CD4-positive, CD25-positive, alpha-beta regulatory T cell (primary cell): ENCODE measurements at regions not wholly inside any gene's neighbourhood (a gene's known extent, or its start where the extent isn't known, plus 50 kb on each side); places are given as distances from the start of the nearest gene placed in this dataset.
"Not testable (repeated sequence)": the region's sequence is repeated elsewhere in the genome, so short reads cannot be mapped to it uniquely, and the experiment has no call there.

Source experiments
- ATAC-seq, 2 donors: fragments of 150-1000 bp; cut with Tn5 transposase; one replicate each; pipeline ENCODE4 v1.10.0; 2021; ENCODE audit warnings: low read depth in 2 of 2, moderate number of reproducible peaks in 2 of 2, moderate library complexity in 1 of 2
- DNase-seq, 3 donors: peaks; one replicate each; pipeline versions ENCODE4 v3.0.0 to v3.0.0-alpha.2; 2012 to 2022; ENCODE audit warnings: mixed read lengths in 1 of 3
- H3K27ac ChIP-seq: one replicate; pipeline ENCODE4 v1.7.0; 2013; ENCODE audit warnings: mild to moderate bottlenecking, low read length; ENCODE audit not compliant: insufficient read depth, poor library complexity, severe bottlenecking
- H3K27me3 ChIP-seq: one replicate; pipeline ENCODE4 v1.7.0; 2013; ENCODE audit warnings: low read length; ENCODE audit not compliant: control insufficient read depth, insufficient read depth
- H3K36me3 ChIP-seq: one replicate; pipeline ENCODE4 v1.7.0; 2013; ENCODE audit warnings: mild to moderate bottlenecking, low read length, moderate library complexity; ENCODE audit not compliant: control insufficient read depth, insufficient read depth
- H3K4me1 ChIP-seq: 2 replicates; pipeline ENCODE4 v1.7.0; 2013; ENCODE audit warnings: mild to moderate bottlenecking, low read length; ENCODE audit not compliant: insufficient read depth, control insufficient read depth, poor library complexity, severe bottlenecking
- H3K4me3 ChIP-seq: one replicate; pipeline ENCODE4 v1.7.0; 2013; ENCODE audit warnings: low read depth, mild to moderate bottlenecking, low read length, moderate library complexity
- H3K9me3 ChIP-seq, 2 experiments: 1 replicate in 1 of 2; 2 replicates in 1 of 2; pipeline ENCODE4 v1.7.0; 2013; ENCODE audit warnings: low read length in 2 of 2, mild to moderate bottlenecking in 1 of 2, moderate library complexity in 1 of 2; ENCODE audit not compliant: control insufficient read depth in 2 of 2
- H3K27ac Mint-ChIP-seq, 3 donors: one replicate each; pipeline ENCODE4 v1.8.0; 2020 to 2022; ENCODE audit warnings: mild to moderate bottlenecking in 3 of 3, mixed read lengths in 3 of 3, moderate library complexity in 2 of 3
- H3K27me3 Mint-ChIP-seq: one replicate; pipeline ENCODE4 v1.8.0; 2022; ENCODE audit warnings: mild to moderate bottlenecking, mixed read lengths
- H3K36me3 Mint-ChIP-seq: one replicate; pipeline ENCODE4 v1.8.0; 2020; ENCODE audit warnings: mixed read lengths
- H3K4me1 Mint-ChIP-seq, 4 donors: one replicate each; pipeline ENCODE4 v1.8.0; 2020 to 2022; ENCODE audit warnings: mixed read lengths in 4 of 4, mild to moderate bottlenecking in 1 of 4
- H3K4me3 Mint-ChIP-seq, 4 donors: one replicate each; pipeline ENCODE4 v1.8.0; 2020 to 2022; ENCODE audit warnings: mild to moderate bottlenecking in 4 of 4, mixed read lengths in 4 of 4, moderate library complexity in 3 of 4
- H3K9me3 Mint-ChIP-seq, 7 donors: one replicate each; pipeline ENCODE4 v1.8.0; 2020 to 2022; ENCODE audit warnings: mixed read lengths in 7 of 7, mild to moderate bottlenecking in 3 of 7, moderate library complexity in 2 of 7

GRCh38 chr11:101835506-101836063, 79.2 kb upstream of the CEP126 start:
- Mint-ChIP-seq H3K27me3 (no peaks in the 10 kb centered on the region), H3K36me3 (no peaks in the 10 kb centered on the region), H3K4me3 (no peak overlapping the region), H3K4me1 (no peaks in the 10 kb centered on the region), H3K9me3 (peaks cover 0 to 4% (median 0%) of the 10 kb centered on the region in 7 donors), H3K27ac (no peak overlapping the region)
- Histone ChIP-seq H3K4me3 (no peak overlapping the region), H3K27me3 (no peaks in the 10 kb centered on the region), H3K27ac (no peak overlapping the region), H3K4me1 (no peaks in the 10 kb centered on the region), H3K9me3 (no peaks in the 10 kb centered on the region), H3K36me3 (no peaks in the 10 kb centered on the region)
- DNase-seq (no peak), ATAC-seq (no peak)

GRCh38 chr11:101830475-101830874, 84.3 kb upstream of the CEP126 start:
- H3K4me3 ChIP-seq, H3K36me3 Mint-ChIP-seq, H3K27me3 ChIP-seq, H3K9me3 ChIP-seq, H3K9me3 Mint-ChIP-seq, H3K36me3 ChIP-seq, ATAC-seq, DNase-seq, H3K27me3 Mint-ChIP-seq, H3K4me1 Mint-ChIP-seq, H3K27ac ChIP-seq, H3K27ac Mint-ChIP-seq, H3K4me1 ChIP-seq, H3K4me3 Mint-ChIP-seq: not testable (repeated sequence)

GRCh38 chr11:101825531-101825930, 89.3 kb upstream of the CEP126 start:
- Mint-ChIP-seq H3K27ac (no peak overlapping the region), H3K9me3 (peaks cover 0 to 1% (median 0%) of the 10 kb centered on the region in 7 donors), H3K4me3 (no peak overlapping the region), H3K27me3 (peaks cover 4% of the 10 kb centered on the region), H3K36me3 (no peaks in the 10 kb centered on the region), H3K4me1 (no peaks in the 10 kb centered on the region)
- H3K36me3 ChIP-seq: no peaks in the 10 kb centered on the region
- no peak overlapping the region for H3K4me3 ChIP-seq
- no peaks in the 10 kb centered on the region for H3K27me3 ChIP-seq
- no peak for ATAC-seq
- H3K4me1 ChIP-seq: no peaks in the 10 kb centered on the region
- H3K27ac ChIP-seq: no peak overlapping the region
- no peaks in the 10 kb centered on the region for H3K9me3 ChIP-seq
- no peak for DNase-seq

GRCh38 chr11:101817581-101817980, 97.2 kb upstream of the CEP126 start:
- Histone ChIP-seq H3K4me1 (no peaks in the 10 kb centered on the region), H3K9me3 (no peaks in the 10 kb centered on the region), H3K27me3 (no peaks in the 10 kb centered on the region), H3K36me3 (no peaks in the 10 kb centered on the region), H3K4me3 (no peak overlapping the region), H3K27ac (no peak overlapping the region)
- ATAC-seq (no peak), DNase-seq (no peak)
- H3K4me1 Mint-ChIP-seq: no peaks in the 10 kb centered on the region
- no peak overlapping the region for H3K27ac Mint-ChIP-seq
- no peak overlapping the region for H3K4me3 Mint-ChIP-seq
- H3K36me3 Mint-ChIP-seq: no peaks in the 10 kb centered on the region
- no peaks in the 10 kb centered on the region for H3K27me3 Mint-ChIP-seq
- no peaks in the 10 kb centered on the region for H3K9me3 Mint-ChIP-seq

- Mint-ChIP-seq H3K27me3 (no peaks in the 10 kb centered on the region), H3K36me3 (no peaks in the 10 kb centered on the region), H3K4me3 (no peak overlapping the region), H3K4me1 (no peaks in the 10 kb centered on the region), H3K9me3 (no peaks in the 10 kb centered on the region), H3K27ac (peak overlapping the region in 1 of 3 donors; percentile 49)
- Histone ChIP-seq H3K9me3 (no peaks in the 10 kb centered on the region), H3K4me1 (no peaks in the 10 kb centered on the region), H3K4me3 (no peak overlapping the region), H3K36me3 (no peaks in the 10 kb centered on the region), H3K27me3 (no peaks in the 10 kb centered on the region), H3K27ac (no peak overlapping the region)
- DNase-seq: no peak
- no peak for ATAC-seq
Measured at GRCh38 chr11:101816613-101817012, 98.2 kb upstream of the CEP126 start.

- Histone ChIP-seq H3K9me3 (no peaks in the 10 kb centered on the region), H3K4me3 (no peak overlapping the region), H3K27ac (no peak overlapping the region), H3K4me1 (no peaks in the 10 kb centered on the region), H3K36me3 (no peaks in the 10 kb centered on the region), H3K27me3 (no peaks in the 10 kb centered on the region)
- Mint-ChIP-seq H3K9me3 (peaks cover 0 to 4% (median 0%) of the 10 kb centered on the region in 7 donors), H3K4me3 (no peak overlapping the region), H3K4me1 (no peaks in the 10 kb centered on the region), H3K27me3 (no peaks in the 10 kb centered on the region), H3K36me3 (no peaks in the 10 kb centered on the region), H3K27ac (no peak overlapping the region)
- DNase-seq: no peak
- ATAC-seq: no peak
Measured at GRCh38 chr11:101812546-101812945, 102.3 kb upstream of the CEP126 start.

- Histone ChIP-seq H3K4me1 (no peaks in the 10 kb centered on the region), H3K27ac (no peak overlapping the region), H3K4me3 (no peak overlapping the region), H3K36me3 (no peaks in the 10 kb centered on the region), H3K27me3 (no peaks in the 10 kb centered on the region), H3K9me3 (no peaks in the 10 kb centered on the region)
- Mint-ChIP-seq H3K36me3 (no peaks in the 10 kb centered on the region), H3K27ac (no peak overlapping the region), H3K9me3 (peaks cover 0 to 4% (median 0%) of the 10 kb centered on the region in 7 donors), H3K4me1 (no peaks in the 10 kb centered on the region), H3K27me3 (no peaks in the 10 kb centered on the region), H3K4me3 (peak overlapping the region in 1 of 4 donors; percentile 33)
- DNase-seq: no peak
- no peak for ATAC-seq
Measured at GRCh38 chr11:101810546-101810945, 104.3 kb upstream of the CEP126 start.

- Mint-ChIP-seq H3K36me3 (no peaks in the 10 kb centered on the region), H3K27me3 (no peaks in the 10 kb centered on the region), H3K9me3 (peaks cover 0 to 4% (median 0%) of the 10 kb centered on the region in 7 donors), H3K27ac (no peak overlapping the region), H3K4me1 (no peaks in the 10 kb centered on the region), H3K4me3 (no peak overlapping the region)
- H3K27me3 ChIP-seq: no peaks in the 10 kb centered on the region
- DNase-seq (no peak), ATAC-seq (no peak)
- H3K36me3 ChIP-seq: no peaks in the 10 kb centered on the region
- no peak overlapping the region for H3K4me3 ChIP-seq
- H3K9me3 ChIP-seq: no peaks in the 10 kb centered on the region
- H3K4me1 ChIP-seq: no peaks in the 10 kb centered on the region
- no peak overlapping the region for H3K27ac ChIP-seq
Measured at GRCh38 chr11:101807531-101807930, 107.3 kb upstream of the CEP126 start.
